ENCODE measurements at regions not wholly inside any gene's neighbourhood (a gene's known extent, or its start where the extent isn't known, plus 50 kb on each side); places are given as distances from the start of the nearest gene placed in this dataset.
"Not testable (repeated sequence)": the region's sequence is repeated elsewhere in the genome, so short reads cannot be mapped to it uniquely, and the experiment has no call there.

- DNase-seq = no peak
Measured at GRCh38 chr20:56890011-56890410, 260.9 kb downstream of the TFAP2C start.

GRCh38 chr20:56893226-56893917 lies 264.3 kb downstream of the TFAP2C start:
- no peak for DNase-seq

GRCh38 chr20:56896447-56896846 lies 267.3 kb downstream of the TFAP2C start:
- no peak for DNase-seq

- DNase-seq = no peak
Measured at GRCh38 chr20:56897318-56897957, 268.3 kb downstream of the TFAP2C start.

- DNase-seq = no peak
Measured at GRCh38 chr20:56897958-56898349, 268.8 kb downstream of the TFAP2C start.

GRCh38 chr20:56899506-56899905 lies 270.4 kb downstream of the TFAP2C start:
- DNase-seq = no peak

- no peak for DNase-seq
Measured at GRCh38 chr20:56900252-56900651, 271.1 kb downstream of the TFAP2C start.

- DNase-seq = no peak
Measured at GRCh38 chr20:56903421-56903820, 274.3 kb downstream of the TFAP2C start.

GRCh38 chr20:56903858-56904257 lies 274.8 kb downstream of the TFAP2C start:
- DNase-seq = no peak

GRCh38 chr20:56909918-56910714 lies 281.0 kb downstream of the TFAP2C start:
- DNase-seq = no peak

GRCh38 chr20:56911946-56912345 lies 282.8 kb downstream of the TFAP2C start:
- no peak for DNase-seq

GRCh38 chr20:56914532-56914931 lies 285.4 kb downstream of the TFAP2C start:
- DNase-seq = no peak

- DNase-seq = no peak
Measured at GRCh38 chr20:56916345-56916622, 287.2 kb downstream of the TFAP2C start.

- not testable (repeated sequence) for DNase-seq
Measured at GRCh38 chr20:56920041-56920440, 290.9 kb downstream of the TFAP2C start.

- DNase-seq = no peak
Measured at GRCh38 chr20:56922497-56922896, 293.4 kb downstream of the TFAP2C start.

- no peak for DNase-seq
Measured at GRCh38 chr20:56924292-56925081, 295.4 kb downstream of the TFAP2C start.

- DNase-seq = no peak
Measured at GRCh38 chr20:56925082-56925830, 296.1 kb downstream of the TFAP2C start.

GRCh38 chr20:56925831-56926170 lies 296.7 kb downstream of the TFAP2C start:
- DNase-seq = no peak

GRCh38 chr20:56926501-56926900 lies 297.4 kb downstream of the TFAP2C start:
- DNase-seq = no peak

GRCh38 chr20:56927127-56927526 lies 298.0 kb downstream of the TFAP2C start:
- no peak for DNase-seq

GRCh38 chr20:56928007-56928406 lies 298.9 kb downstream of the TFAP2C start:
- no peak for DNase-seq

- no peak for DNase-seq
Measured at GRCh38 chr20:56929606-56930005, 300.5 kb downstream of the TFAP2C start.

- no peak for DNase-seq
Measured at GRCh38 chr20:56930876-56931275, 301.8 kb downstream of the TFAP2C start.

All from NCI-H1694 treated with DMSO at 0.1 percent for 48 hours (cell line).